Effector memory CD8-positive, alpha-beta T cell (primary cell): ENCODE measurements at regions not wholly inside any gene's neighbourhood (a gene's known extent, or its start where the extent isn't known, plus 50 kb on each side); places are given as distances from the start of the nearest gene placed in this dataset.
A peak's percentile ranks its signal among the peaks of the same experiment; 100 is the strongest.

Source experiments
- ATAC-seq: fragments of 150-1000 bp; cut with Tn5 transposase; replicated peaks from 2 replicates; pipeline ENCODE4 v1.10.0; 2021; ENCODE audit warnings: mild to moderate bottlenecking, moderate library complexity
- DNase-seq, 3 experiments: peaks; one replicate each; pipeline ENCODE4 v3.0.0; 2021
- H3K27ac Mint-ChIP-seq, 2 donors: one replicate each; pipeline ENCODE4 v1.8.0; 2022; ENCODE audit warnings: mild to moderate bottlenecking in 2 of 2, mixed read lengths in 2 of 2, moderate library complexity in 2 of 2
- H3K27me3 Mint-ChIP-seq, 2 donors: one replicate each; pipeline ENCODE4 v1.8.0; 2022; ENCODE audit warnings: mixed read lengths in 2 of 2
- H3K36me3 Mint-ChIP-seq: one replicate; pipeline ENCODE4 v1.8.0; 2022; ENCODE audit warnings: mild to moderate bottlenecking, moderate library complexity, mixed read lengths; ENCODE audit not compliant: insufficient read depth
- H3K4me1 Mint-ChIP-seq, 2 donors: one replicate each; pipeline ENCODE4 v1.8.0; 2022; ENCODE audit warnings: low read depth in 2 of 2, mixed read lengths in 2 of 2
- H3K4me3 Mint-ChIP-seq, 2 donors: one replicate each; pipeline ENCODE4 v1.8.0; 2022; ENCODE audit warnings: mild to moderate bottlenecking in 2 of 2, mixed read lengths in 2 of 2, moderate library complexity in 2 of 2
- H3K9me3 Mint-ChIP-seq, 2 donors: one replicate each; pipeline ENCODE4 v1.8.0; 2022; ENCODE audit warnings: mixed read lengths in 2 of 2

DNA sequence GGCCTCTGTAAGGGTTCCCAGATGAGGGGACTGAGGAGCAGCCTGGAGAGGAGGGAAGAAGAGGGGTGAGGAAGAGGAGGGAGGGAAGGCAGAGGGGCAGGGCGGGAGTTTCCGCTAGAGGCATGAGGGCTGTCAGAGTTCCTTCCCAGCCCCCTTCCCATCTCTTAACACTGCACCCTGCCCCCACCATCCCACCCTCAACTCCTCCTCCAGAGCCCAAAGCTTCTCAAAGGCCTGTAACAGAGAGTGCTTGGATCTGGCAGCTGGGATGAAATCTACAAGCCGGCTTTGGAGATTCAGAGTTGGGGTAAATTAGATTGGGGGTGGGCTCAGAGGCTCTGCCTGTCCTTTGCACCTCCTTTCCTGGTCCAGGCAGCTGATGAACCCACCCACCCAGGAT, 57.3 kb upstream of the DLX4 start:
- peaks cover 84 to 100% of the 10 kb centered on the region in 2 donors for H3K27me3 Mint-ChIP-seq
- no peak overlapping the region for H3K4me3 Mint-ChIP-seq
- peak overlapping the region in 1 of 2 donors; percentile 68 for H3K27ac Mint-ChIP-seq
- H3K9me3 Mint-ChIP-seq = no peaks in the 10 kb centered on the region
- DNase-seq (no peak), ATAC-seq (no peak)
- peaks cover 3% of the 10 kb centered on the region for H3K36me3 Mint-ChIP-seq
- peaks cover 0 to 12% of the 10 kb centered on the region in 2 donors for H3K4me1 Mint-ChIP-seq

DNA sequence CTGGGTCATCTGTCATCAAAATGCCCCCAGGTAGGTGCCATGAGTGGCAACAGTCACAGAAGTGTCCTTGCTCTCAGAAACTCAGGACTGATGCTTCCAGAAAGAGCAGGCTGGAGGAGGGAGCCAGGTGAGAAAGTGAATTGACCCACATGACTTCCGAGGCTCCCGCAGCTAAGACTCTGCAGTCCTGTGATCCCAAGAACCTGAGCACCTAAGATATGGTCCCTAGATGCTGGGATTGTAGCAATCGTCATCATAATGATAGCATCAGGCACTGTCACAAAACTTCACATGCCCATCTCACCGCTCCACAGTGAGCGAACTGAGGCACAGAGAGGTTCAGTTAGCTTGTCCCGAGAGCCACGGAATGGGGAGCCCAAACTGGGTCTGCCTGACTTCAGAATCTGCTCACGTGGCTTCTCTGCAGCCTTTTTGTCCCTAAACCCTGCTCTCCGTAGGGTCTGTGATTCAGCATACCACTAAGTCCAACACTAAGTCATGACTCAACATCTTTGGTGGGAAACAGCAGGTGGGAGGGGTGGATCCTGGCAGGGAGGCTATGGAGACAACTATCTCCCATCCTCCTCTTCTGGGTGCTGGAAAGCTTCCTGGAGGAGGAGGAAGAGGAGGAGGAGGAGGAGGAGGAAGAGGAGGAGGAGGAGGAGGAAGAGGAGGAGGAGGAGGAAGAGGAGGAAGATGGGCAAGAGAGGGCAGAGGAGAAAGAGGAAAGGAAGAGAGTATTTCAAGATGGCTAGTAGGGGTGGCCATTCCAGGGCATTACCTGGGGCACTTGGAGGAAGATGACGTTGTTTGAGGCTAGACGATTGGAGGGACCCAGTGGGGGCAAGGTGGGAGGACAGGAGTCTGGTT, 55.5 kb upstream of the DLX4 start:
- no peak for DNase-seq
- Mint-ChIP-seq H3K9me3 (no peaks in the 10 kb centered on the region), H3K27ac (no peak overlapping the region), H3K4me3 (no peak overlapping the region), H3K27me3 (peaks cover 79 to 96% of the 10 kb centered on the region in 2 donors), H3K36me3 (peaks cover 3% of the 10 kb centered on the region), H3K4me1 (peaks cover 0 to 12% of the 10 kb centered on the region in 2 donors)
- no peak for ATAC-seq

DNA sequence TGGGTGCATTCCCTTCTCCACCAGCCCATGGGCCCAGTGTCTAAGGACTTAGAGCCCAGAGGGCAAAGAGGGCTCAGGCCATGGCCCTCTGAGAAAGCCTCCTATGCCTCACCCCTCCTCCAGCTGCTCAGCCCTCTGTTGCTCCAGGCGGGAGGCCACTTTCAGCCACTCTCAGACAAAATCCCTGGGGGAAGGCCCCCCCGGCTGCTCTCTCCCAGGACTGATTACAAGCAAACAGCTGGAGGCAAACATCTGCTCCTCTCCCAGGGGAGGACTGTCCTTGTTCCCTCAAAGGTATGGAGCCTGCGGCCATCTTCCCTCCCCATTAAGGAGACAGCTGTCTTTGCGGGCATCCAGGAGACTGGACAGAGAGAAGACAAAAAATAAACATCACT, 54.9 kb upstream of the DLX4 start:
- no peak overlapping the region for H3K4me3 Mint-ChIP-seq
- no peak overlapping the region for H3K27ac Mint-ChIP-seq
- H3K36me3 Mint-ChIP-seq = peaks cover 3% of the 10 kb centered on the region
- H3K27me3 Mint-ChIP-seq = peaks cover 73 to 96% of the 10 kb centered on the region in 2 donors
- H3K4me1 Mint-ChIP-seq = peaks cover 0 to 12% of the 10 kb centered on the region in 2 donors
- no peak for DNase-seq
- no peak for ATAC-seq
- no peaks in the 10 kb centered on the region for H3K9me3 Mint-ChIP-seq

DNA sequence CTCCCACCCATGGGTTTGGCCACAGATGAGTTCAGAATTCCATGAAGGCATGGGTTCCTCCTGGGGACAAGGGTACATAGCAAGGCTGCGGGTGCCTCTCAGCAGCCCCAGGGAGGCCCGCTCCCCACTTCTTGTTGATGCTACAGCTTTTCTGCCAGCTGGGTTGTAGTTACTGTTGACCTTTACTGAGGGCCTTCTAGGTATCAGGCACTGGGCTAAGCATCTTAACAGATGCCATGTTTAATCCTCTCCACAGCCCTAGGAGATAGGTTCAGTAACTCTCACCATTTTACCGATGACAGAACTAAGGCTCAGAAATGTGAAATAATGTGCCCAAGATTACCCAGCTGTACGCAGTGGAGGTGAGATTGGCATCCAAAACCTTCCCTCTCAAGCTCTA, 54.3 kb upstream of the DLX4 start:
- DNase-seq (no peak), ATAC-seq (no peak)
- no peaks in the 10 kb centered on the region for H3K9me3 Mint-ChIP-seq
- H3K36me3 Mint-ChIP-seq = peaks cover 3% of the 10 kb centered on the region
- peaks cover 67 to 96% of the 10 kb centered on the region in 2 donors for H3K27me3 Mint-ChIP-seq
- peaks cover 0 to 9% of the 10 kb centered on the region in 2 donors for H3K4me1 Mint-ChIP-seq
- no peak overlapping the region for H3K4me3 Mint-ChIP-seq
- H3K27ac Mint-ChIP-seq = no peak overlapping the region

- H3K9me3 Mint-ChIP-seq = no peaks in the 10 kb centered on the region
- ATAC-seq = no peak
- H3K4me1 Mint-ChIP-seq = peaks cover 0 to 5% of the 10 kb centered on the region in 2 donors
- H3K36me3 Mint-ChIP-seq = peaks cover 3% of the 10 kb centered on the region
- no peak for DNase-seq
- H3K4me3 Mint-ChIP-seq = no peak overlapping the region
- H3K27ac Mint-ChIP-seq = no peak overlapping the region
- H3K27me3 Mint-ChIP-seq = peaks cover 63 to 96% of the 10 kb centered on the region in 2 donors
Measured at GRCh38 chr17:49915260-49915659, 53.7 kb upstream of the DLX4 start.

GRCh38 chr17:49915670-49916069, 53.3 kb upstream of the DLX4 start:
- H3K9me3 Mint-ChIP-seq = no peaks in the 10 kb centered on the region
- no peak overlapping the region for H3K27ac Mint-ChIP-seq
- H3K27me3 Mint-ChIP-seq = peaks cover 60 to 96% of the 10 kb centered on the region in 2 donors
- H3K4me3 Mint-ChIP-seq = no peak overlapping the region
- ATAC-seq = no peak
- DNase-seq = no peak
- peaks cover 3% of the 10 kb centered on the region for H3K36me3 Mint-ChIP-seq
- H3K4me1 Mint-ChIP-seq = peaks cover 0 to 3% of the 10 kb centered on the region in 2 donors

DNA sequence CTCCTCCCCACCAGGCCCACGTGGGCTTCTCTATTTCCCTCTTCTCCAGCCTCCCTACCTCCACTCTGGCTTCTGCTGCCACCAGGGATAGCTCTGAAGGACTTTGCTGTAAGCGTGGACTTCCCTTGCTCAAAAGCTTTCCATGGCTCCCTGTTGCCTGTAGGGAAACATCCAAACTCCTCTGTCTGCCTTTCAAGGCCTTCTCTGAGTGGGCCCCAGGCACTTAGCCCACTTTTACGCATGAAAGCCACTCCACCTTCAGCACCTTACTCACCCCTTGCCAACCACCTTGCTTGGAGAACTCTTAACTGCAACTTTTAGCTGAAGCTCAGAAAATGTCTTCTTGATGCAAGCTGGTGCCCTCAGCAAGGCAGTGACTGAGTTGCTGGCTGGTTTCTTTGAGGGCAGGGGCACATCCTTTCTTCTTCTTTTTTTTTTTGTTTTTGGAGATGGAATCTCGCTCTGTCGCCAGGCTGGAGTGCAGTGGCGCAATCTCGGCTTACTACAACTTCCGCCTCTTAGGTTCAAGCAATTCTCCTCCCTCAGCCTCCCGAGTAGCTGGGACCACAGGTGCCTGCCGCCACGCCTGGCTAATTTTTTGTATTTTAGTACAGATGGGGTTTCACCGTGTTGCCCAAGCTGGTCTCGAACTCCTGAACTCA, 52.0 kb upstream of the DLX4 start:
- Mint-ChIP-seq H3K4me3 (no peak overlapping the region), H3K4me1 (peaks cover 0 to 2% of the 10 kb centered on the region in 2 donors), H3K27ac (no peak overlapping the region), H3K27me3 (peaks cover 49 to 96% of the 10 kb centered on the region in 2 donors), H3K36me3 (peaks cover 3% of the 10 kb centered on the region), H3K9me3 (no peaks in the 10 kb centered on the region)
- ATAC-seq (no peak), DNase-seq (no peak)

DNA sequence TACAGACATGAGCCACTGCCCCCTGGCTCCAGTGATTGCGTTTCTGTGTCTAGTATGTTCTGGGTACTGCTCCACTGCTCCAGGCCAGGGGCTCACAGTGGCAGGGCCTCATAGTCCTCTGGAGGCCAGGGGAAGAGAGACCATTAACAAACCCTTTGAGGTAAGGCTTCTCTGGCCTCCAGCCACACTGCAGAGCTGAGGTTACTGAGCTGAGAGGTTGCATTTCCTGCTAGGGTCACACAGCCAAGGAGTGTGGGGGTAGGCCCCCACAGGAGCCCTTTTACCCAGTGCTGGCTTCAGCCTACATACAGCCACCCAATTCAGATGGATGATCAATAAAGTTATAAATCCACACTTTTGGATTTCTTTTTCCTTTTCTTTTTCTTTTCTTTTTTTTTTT, 50.4 kb upstream of the DLX4 start:
- peaks cover 0 to 2% of the 10 kb centered on the region in 2 donors for H3K4me1 Mint-ChIP-seq
- H3K27ac Mint-ChIP-seq = no peak overlapping the region
- H3K27me3 Mint-ChIP-seq = peaks cover 51 to 96% of the 10 kb centered on the region in 2 donors
- DNase-seq (no peak), ATAC-seq (no peak)
- H3K4me3 Mint-ChIP-seq = no peak overlapping the region
- H3K9me3 Mint-ChIP-seq = no peaks in the 10 kb centered on the region
- no peaks in the 10 kb centered on the region for H3K36me3 Mint-ChIP-seq
